ENCODE measurements at regions not wholly inside any gene's neighbourhood (a gene's known extent, or its start where the extent isn't known, plus 50 kb on each side); places are given as distances from the start of the nearest gene placed in this dataset.

GRCh38 chr2:18084376-18084775 lies 205.9 kb downstream of the KCNS3 start:
- no peak for TF ChIP-seq CTCF (IDR thresholded peaks at IDR 0.05; ENCODE audit: insufficient read depth, low read depth, low read length)
- H3K4me3 ChIP-seq (ENCODE audit: low read depth, low read length) = no peak overlapping the region
- DNase-seq (ENCODE audit: low read depth) = no peak

GRCh38 chr2:18083806-18084205 lies 205.3 kb downstream of the KCNS3 start:
- no peak for DNase-seq (ENCODE audit: low read depth)
- no peak overlapping the region for H3K4me3 ChIP-seq (ENCODE audit: low read depth, low read length)
- no peak for TF ChIP-seq CTCF (IDR thresholded peaks at IDR 0.05; ENCODE audit: insufficient read depth, low read depth, low read length)

- no peak overlapping the region for H3K4me3 ChIP-seq (ENCODE audit: low read depth, low read length)
- peak; percentile 69 for DNase-seq (ENCODE audit: low read depth)
- TF ChIP-seq CTCF (IDR thresholded peaks at IDR 0.05; ENCODE audit: insufficient read depth, low read depth, low read length) = no peak
Measured at GRCh38 chr2:18078216-18078615, 199.7 kb downstream of the KCNS3 start.

- no peak for TF ChIP-seq CTCF (IDR thresholded peaks at IDR 0.05; ENCODE audit: insufficient read depth, low read depth, low read length)
- peak; percentile 94 for DNase-seq (ENCODE audit: low read depth)
- no peak overlapping the region for H3K4me3 ChIP-seq (ENCODE audit: low read depth, low read length)
Measured at GRCh38 chr2:18077704-18078103, 199.2 kb downstream of the KCNS3 start.

- peak; percentile 85 for DNase-seq (ENCODE audit: low read depth)
- H3K4me3 ChIP-seq (ENCODE audit: low read depth, low read length) = no peak overlapping the region
- no peak for TF ChIP-seq CTCF (IDR thresholded peaks at IDR 0.05; ENCODE audit: insufficient read depth, low read depth, low read length)
Measured at GRCh38 chr2:18077231-18077630, 198.8 kb downstream of the KCNS3 start.

GRCh38 chr2:18074476-18074875 lies 196.0 kb downstream of the KCNS3 start:
- DNase-seq (ENCODE audit: low read depth) = peak; percentile 5
- TF ChIP-seq CTCF (IDR thresholded peaks at IDR 0.05; ENCODE audit: insufficient read depth, low read depth, low read length) = no peak
- no peak overlapping the region for H3K4me3 ChIP-seq (ENCODE audit: low read depth, low read length)

- TF ChIP-seq CTCF (IDR thresholded peaks at IDR 0.05; ENCODE audit: insufficient read depth, low read depth, low read length) = no peak
- no peak overlapping the region for H3K4me3 ChIP-seq (ENCODE audit: low read depth, low read length)
- no peak for DNase-seq (ENCODE audit: low read depth)
Measured at GRCh38 chr2:18073601-18074000, 195.1 kb downstream of the KCNS3 start.

All from fibroblast of villous mesenchyme (primary cell).